ENCODE measurements at regions not wholly inside any gene's neighbourhood (a gene's known extent, or its start where the extent isn't known, plus 50 kb on each side); places are given as distances from the start of the nearest gene placed in this dataset.
"Not testable (repeated sequence)": the region's sequence is repeated elsewhere in the genome, so short reads cannot be mapped to it uniquely, and the experiment has no call there.

- no peak for DNase-seq
Measured at GRCh38 chr4:132094017-132094416, 1055.1 kb upstream of the PCDH10 start.

GRCh38 chr4:132097041-132097440 is 1052.1 kb upstream of the PCDH10 start:
- DNase-seq = no peak

DNA sequence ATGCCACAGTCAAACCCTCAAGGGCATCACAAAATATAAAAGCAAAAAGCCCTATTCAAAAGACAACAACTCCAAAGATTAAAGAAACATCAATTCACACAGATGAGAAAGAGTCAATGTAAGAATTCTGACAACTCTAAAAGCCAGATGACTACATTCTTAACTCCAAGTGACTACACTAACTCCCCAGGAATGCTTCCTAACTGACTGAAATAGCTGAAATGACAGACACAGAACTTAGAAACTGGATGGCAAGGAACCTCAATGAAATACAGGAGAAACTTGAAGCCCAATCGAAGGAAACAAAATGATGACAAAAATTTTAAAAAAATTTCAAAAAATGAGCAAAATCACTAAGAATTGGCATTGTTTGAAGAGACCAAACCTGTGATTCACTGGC is 1047.6 kb upstream of the PCDH10 start:
- no peak for DNase-seq

- no peak for DNase-seq
Measured at GRCh38 chr4:132108784-132109183, 1040.3 kb upstream of the PCDH10 start.

DNA sequence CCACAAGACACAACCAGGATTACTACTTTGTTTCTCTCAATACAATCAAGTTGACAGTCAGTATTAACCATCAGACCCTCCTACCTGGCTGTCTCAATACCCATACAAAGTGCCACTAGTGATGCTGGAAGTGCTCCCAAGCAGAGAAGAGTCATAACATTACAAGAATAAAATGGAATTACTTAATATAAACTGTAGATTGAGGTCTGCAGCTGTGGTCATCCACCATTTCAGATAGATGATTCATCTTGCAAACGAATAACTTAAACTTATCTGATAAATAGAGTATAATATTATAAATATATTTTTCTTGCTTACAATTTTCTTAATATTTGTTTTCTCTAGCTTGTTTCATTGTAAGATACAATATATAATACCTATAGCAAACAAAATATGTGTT is 1034.2 kb upstream of the PCDH10 start:
- DNase-seq = no peak

- DNase-seq = not testable (repeated sequence)
Measured at GRCh38 chr4:132122741-132123140, 1026.4 kb upstream of the PCDH10 start.

DNA sequence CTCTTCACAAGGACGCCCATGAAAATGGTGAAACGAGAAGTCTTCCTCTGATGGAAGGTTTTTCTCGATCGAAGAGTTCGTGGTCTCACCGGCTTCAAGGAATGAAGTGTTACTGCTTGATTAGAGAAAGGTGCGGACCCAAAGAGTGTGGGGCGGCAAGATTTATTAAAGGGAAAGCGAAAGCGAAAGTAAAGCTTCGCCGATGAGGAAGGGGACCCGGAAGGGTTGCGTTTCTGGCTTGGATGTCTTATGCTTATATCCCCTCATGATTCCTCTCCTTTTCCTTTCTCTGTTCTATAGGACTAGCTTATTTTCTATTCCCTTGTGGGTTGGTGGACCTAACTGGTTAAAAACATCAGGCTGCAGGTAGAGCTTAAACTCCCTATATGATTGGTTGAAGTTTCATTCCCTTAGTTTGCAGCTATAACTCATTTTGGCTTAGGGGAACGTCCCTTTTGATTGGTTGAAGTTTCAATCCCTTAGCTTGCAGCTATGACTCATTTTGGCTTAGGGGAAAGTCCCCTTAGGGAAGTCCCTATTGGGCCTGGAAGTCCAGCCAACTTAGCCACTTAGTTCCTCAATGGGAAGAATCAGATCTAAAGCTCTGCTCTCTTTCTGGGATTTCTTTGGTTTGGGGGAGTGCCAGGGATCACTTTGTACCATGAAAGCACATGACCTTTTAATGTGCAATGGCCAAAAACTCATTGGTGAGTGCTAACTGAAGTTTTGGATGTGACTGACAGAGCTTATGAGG is 1025.0 kb upstream of the PCDH10 start:
- DNase-seq = peak; percentile 8 to 31

DNA sequence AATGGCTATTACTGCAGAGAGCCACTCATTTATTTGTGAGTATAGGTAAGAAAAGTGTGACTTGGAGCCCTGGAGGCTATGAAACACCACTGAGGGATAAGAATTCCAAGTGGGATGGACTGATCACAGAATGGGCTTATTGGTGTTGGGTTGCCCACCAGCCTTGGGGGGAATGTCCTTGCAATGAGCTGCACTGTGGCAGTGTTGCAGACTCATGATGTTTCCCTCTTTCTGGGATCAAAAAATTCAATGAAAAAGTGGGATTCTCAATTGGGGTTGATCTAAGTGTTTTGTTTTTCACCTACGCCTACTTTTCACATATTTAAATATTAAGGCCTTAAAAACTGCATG is 1024.5 kb upstream of the PCDH10 start:
- DNase-seq = no peak

- no peak for DNase-seq
Measured at GRCh38 chr4:132125131-132125530, 1024.0 kb upstream of the PCDH10 start.

DNA sequence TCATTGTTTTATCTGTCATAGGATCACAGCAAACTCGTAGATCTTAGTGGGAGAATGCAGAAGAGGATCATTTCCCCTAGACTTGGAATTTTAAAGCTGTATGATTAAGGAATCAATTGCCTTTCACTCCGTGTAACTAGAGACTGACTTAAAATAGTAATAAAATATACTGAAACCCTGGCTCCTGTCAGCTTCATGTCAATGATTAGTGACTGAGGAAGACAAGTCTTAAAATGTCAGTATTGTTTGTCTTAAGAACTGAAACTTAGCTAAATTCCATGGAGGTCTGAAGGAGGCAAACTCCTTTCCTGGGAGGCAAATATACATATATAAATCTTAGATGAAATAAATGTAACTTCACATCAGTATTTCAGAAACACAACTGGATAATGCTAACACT is 1016.7 kb upstream of the PCDH10 start:
- DNase-seq = no peak

DNA sequence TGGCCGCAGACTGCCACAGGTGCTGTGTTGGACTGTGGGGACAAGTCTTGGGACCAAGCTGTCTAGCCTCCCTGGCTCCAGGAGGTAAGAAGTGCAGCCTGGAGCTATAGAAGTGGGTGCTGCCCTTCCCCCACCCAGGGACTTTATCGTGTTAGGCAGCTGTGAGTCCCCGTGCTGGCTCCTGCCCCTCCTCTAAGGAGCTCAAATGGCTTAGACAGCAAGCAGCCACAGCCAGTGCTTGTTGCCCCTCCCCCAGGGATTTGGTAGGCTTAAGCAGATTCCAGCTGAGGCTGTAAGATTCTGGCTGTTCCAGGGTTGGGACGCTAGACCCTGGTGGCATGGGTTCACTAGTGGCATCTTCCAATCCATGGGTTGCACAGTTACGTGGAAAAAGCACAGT is 979.4 kb upstream of the PCDH10 start:
- no peak for DNase-seq

GRCh38 chr4:132180020-132180427 is 969.1 kb upstream of the PCDH10 start:
- DNase-seq = no peak

GRCh38 chr4:132195176-132195575 is 953.9 kb upstream of the PCDH10 start:
- DNase-seq = no peak

DNA sequence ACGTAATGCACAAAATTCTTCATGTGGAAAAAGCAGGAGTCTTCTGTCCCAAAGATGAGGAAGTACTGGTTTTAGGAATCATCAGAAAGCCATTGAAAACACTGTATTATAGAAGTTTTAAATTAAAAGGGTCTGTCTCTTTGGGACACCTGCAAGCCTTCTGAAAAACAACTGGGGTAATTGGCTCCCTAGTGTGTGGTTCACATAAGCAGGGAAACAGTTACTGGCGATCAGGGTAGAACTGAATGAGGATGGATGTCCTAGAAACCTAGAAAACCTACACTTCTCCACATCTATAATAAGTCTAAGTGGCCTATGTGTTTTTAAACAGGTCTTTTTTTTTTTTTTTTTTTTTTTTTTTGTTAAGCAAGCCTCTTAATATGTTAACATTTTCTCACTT is 945.5 kb upstream of the PCDH10 start:
- DNase-seq = no peak

DNA sequence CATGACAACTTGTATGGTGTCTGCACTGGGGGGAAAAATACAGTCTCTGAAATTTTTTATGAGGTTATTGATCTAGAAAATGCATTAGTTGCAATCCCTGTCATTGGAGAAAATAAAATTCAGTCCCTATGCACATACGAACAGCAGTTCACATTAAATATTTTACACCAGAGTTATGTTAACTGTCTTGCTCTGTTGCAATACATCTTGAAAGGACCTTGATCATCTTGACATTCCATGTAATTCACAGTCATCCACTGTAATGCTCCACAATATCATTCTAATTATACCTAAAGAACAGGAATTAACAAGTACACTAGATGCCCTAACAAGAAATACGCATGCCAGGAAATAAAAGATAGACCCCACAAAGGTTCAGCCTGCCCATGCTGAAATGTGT is 934.6 kb upstream of the PCDH10 start:
- DNase-seq = no peak

- DNase-seq = no peak
Measured at GRCh38 chr4:132218406-132218805, 930.7 kb upstream of the PCDH10 start.

DNA sequence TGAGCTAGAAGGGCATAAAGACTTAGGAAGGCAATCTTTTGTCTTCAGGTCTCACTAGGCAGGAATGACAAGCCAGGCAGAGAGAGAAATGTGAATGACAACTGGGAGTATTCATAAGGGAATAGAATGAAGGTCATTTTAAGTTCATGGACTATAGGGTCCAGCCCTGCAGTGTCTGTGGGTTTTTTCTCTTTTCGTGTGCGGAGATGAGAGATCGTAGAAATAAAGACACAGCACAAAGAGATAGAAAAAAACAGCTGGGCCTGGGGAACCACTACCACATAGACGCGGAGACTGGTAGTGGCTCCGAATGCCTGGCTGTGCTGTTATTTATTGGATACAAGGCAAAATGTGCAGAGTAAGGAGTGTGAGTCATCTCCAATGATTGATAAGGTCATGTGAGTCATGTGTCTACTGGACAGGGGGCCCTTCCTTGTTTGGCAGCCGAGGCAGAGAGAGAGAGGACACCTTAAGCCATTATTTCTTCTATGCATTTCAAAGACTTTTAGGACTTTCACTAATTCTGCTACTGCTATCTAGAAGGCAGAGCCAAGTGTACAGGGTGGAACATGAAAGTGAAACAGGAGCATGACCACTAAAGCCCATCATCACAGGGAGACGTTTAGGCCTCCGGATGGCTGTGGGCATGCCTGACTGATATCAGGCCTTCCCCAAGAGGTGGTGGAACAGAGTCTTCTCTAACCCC is 921.8 kb upstream of the PCDH10 start:
- no peak for DNase-seq

DNA sequence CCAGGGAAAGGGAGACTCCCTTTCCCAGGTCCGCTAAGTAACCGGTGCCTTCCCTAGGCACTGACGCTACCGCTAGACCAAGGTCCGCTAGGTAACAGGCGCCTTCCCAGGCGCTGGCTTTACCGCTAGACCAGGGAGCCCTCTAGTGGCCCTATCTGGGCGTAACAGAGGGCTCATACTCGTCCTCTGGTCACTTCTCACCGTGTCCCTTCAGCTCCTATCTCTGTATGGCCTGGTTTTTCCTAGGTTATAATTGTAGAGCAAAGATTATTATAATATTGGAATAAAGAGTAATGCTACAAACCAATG is 921.3 kb upstream of the PCDH10 start:
- peak; percentile 16 to 71 for DNase-seq

- no peak for DNase-seq
Measured at GRCh38 chr4:132228676-132229075, 920.4 kb upstream of the PCDH10 start.

DNA sequence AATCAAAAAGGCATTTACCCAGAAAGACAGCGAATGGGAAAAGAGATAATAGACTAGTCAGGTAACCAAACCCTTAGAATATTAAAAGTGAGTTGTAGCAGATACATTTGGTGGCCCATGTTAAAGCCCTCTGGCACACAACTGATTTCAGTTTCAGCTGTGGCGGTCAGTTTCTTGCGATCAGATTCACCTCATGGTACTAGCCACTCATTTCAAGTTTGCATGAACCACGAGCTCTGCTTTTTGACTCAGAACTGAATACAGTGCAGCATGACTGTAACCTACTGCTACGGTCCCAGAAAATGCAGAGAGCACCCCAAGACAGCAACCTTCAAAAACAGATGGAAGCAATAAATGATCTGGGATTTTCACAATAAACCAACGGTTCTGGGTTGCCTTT is 919.1 kb upstream of the PCDH10 start:
- no peak for DNase-seq

DNA sequence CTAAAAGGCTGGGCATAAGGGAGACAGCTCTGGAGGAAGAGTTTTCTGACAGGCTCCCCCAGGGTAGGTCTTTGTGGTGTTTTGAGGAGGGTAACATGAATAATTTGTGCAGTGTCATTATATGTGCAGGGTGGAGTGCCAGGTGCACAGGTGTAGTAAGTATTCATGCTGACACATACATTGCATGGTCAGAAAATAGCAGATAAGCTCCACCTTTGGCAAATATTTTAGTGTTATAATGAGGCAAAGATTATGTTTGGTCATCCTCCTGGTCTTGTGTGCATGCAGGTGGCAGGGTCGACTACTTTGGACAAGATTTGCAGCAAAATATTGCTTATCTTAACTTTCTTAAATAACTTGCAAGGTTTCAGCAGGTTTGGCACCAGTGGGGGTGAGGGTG is 910.4 kb upstream of the PCDH10 start:
- no peak for DNase-seq

DNA sequence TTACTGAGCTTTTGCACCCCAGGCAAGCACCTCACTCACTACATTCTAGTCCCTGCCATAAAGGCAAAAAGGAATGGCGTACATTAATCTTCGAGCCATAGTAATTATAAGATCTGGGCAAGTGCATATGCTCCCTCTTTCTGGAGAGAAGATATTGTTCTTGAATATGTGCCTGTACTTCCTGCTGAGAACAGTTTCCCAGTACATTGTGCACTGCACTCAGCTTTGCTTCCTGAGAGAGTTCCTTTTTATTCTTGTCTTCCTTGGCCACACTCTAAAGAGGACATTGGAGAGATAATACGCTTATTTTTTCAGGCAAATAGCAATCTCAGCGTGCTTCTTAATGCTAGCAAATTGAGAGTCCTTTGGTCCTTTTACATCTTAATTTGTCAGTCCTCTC is 909.0 kb upstream of the PCDH10 start:
- no peak for DNase-seq

DNA sequence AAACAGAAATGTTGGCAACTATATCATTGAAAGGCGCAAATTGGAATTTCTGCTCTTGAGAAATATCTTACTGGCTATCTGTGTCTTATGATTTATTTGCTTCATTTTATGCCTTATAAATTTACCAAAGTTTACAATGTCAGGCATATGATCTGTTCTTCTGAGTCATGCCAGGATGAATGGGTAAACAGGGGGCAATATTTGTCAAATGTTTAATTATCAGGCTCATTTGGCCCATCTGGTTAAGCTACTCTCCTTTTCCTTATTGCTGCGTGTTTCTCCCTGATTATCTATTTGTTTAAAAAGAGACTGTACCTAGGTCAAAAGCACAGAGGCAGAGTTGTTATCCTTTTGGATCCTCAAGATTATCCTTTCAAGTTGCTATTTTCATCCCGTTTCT is 903.8 kb upstream of the PCDH10 start:
- DNase-seq = no peak

DNA sequence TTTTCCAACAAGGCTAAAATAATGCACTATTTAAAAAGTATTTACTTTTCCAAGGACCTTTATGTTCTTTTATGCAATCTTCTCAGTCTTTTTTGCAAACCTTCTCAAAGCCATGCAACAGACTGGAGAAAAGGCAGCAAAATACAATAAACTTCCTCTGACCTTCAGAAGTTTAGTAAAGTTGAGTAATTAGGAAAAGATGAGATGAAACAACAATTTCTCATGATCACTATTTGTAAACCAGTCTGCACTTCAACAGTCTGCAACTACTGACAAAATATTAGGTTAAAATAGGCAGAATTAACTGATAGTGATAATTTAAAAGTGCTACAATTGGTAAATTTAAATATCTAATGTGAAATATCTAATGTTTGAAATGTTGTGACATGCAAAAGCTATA is 884.9 kb upstream of the PCDH10 start:
- DNase-seq = no peak

DNA sequence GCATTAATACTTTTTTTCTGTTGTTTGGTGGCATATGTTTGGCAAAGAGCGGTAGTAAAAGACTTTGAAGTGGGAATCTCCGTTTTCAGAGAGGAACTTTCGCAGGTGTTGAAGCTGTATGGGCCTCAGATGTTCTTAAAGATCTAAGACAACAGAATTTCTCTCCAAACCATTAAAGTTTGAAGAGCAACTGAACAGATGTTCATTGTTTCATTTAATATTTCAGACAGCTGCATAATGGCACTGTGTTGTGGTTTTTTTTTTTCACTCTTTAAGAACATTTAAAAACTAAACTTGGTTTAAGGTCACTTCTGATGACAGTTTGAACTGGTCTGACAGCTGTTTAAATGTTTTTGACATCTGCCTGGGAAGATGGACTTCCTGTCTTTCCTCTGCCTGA is 882.7 kb upstream of the PCDH10 start:
- no peak for DNase-seq
